Neural crest cell (in vitro differentiated cells): ENCODE measurements at regions not wholly inside any gene's neighbourhood (a gene's known extent, or its start where the extent isn't known, plus 50 kb on each side); places are given as distances from the start of the nearest gene placed in this dataset.
A peak's percentile ranks its signal among the peaks of the same experiment; 100 is the strongest.

ENCODE experiments used
- DNase-seq: peaks from one replicate; pipeline ENCODE4 v3.0.0; 2021; ENCODE audit warnings: low read depth, mixed read lengths, low spot score
- H3K27ac Mint-ChIP-seq: one replicate; pipeline ENCODE4 v1.8.0; 2021; ENCODE audit warnings: mild to moderate bottlenecking, mixed read lengths; ENCODE audit not compliant: unreplicated experiment
- H3K27me3 Mint-ChIP-seq: 2 replicates; pipeline ENCODE4 v1.8.0; 2021; ENCODE audit warnings: low read depth, mild to moderate bottlenecking, mixed read lengths
- H3K36me3 Mint-ChIP-seq: 2 replicates; pipeline ENCODE4 v1.8.0; 2021; ENCODE audit warnings: low read depth, mild to moderate bottlenecking, mixed read lengths
- H3K4me1 Mint-ChIP-seq: 2 replicates; pipeline ENCODE4 v1.8.0; 2021; ENCODE audit warnings: mixed read lengths
- H3K4me3 Mint-ChIP-seq: one replicate; pipeline ENCODE4 v1.8.0; 2021; ENCODE audit warnings: mild to moderate bottlenecking, mixed read lengths
- H3K9me3 Mint-ChIP-seq: 2 replicates; pipeline ENCODE4 v1.8.0; 2021; ENCODE audit warnings: mixed read lengths
- TF ChIP-seq, protein P1 (sequence below): fragments of 200-600 bp; sonication (generic); conservative IDR thresholded peaks from 2 replicates; pipeline ENCODE4 v1.5.0; 2021; ENCODE audit warnings: antibody characterized with exemption, mild to moderate bottlenecking

DNA sequence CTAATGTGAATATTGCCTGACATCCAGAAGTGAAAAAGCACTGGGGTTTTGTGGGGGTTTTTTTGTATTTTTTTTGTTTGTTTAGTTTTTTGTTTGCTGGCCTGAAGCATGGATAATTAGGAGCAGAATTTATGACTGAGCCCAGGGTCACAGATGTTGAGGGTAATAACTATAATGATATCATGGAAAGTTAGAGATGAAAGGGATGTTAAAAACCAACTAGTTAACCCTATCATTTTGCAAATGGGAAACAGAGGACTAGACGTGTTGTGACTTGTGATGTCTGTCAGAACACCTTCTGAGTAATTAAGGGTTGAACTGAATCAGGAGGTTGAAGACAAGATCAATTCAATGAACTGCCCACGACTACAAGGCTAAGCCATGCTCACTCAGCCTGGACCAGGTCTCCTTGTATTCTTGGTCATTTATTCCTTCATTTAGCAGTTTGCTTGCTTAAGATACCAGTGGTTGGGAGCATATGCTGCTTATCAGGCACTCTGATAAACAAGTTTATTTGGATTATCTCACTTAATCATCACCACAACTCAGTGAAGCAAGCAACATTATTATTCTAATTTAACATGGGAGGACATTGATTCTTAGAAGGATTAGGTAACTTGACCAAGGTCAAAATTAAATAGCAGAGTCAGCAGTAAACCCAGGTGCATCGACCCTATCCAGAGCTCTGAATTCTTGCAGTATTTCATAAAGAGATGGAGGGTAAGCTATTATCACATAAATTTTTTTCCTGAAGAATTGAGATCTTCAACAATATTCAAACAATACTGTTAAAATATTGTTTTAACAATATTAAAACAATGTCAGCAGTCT is 75.7 kb upstream of the PIK3R1 start:
- DNase-seq: no peak
- Mint-ChIP-seq H3K4me3 (no peak overlapping the region), H3K27me3 (no peaks in the 10 kb centered on the region), H3K4me1 (no peaks in the 10 kb centered on the region), H3K27ac (no peak overlapping the region), H3K36me3 (peaks cover 3% of the 10 kb centered on the region), H3K9me3 (peaks cover 7% of the 10 kb centered on the region)
- TF ChIP-seq, protein P1, sequence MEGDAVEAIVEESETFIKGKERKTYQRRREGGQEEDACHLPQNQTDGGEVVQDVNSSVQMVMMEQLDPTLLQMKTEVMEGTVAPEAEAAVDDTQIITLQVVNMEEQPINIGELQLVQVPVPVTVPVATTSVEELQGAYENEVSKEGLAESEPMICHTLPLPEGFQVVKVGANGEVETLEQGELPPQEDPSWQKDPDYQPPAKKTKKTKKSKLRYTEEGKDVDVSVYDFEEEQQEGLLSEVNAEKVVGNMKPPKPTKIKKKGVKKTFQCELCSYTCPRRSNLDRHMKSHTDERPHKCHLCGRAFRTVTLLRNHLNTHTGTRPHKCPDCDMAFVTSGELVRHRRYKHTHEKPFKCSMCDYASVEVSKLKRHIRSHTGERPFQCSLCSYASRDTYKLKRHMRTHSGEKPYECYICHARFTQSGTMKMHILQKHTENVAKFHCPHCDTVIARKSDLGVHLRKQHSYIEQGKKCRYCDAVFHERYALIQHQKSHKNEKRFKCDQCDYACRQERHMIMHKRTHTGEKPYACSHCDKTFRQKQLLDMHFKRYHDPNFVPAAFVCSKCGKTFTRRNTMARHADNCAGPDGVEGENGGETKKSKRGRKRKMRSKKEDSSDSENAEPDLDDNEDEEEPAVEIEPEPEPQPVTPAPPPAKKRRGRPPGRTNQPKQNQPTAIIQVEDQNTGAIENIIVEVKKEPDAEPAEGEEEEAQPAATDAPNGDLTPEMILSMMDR: no peak

DNA sequence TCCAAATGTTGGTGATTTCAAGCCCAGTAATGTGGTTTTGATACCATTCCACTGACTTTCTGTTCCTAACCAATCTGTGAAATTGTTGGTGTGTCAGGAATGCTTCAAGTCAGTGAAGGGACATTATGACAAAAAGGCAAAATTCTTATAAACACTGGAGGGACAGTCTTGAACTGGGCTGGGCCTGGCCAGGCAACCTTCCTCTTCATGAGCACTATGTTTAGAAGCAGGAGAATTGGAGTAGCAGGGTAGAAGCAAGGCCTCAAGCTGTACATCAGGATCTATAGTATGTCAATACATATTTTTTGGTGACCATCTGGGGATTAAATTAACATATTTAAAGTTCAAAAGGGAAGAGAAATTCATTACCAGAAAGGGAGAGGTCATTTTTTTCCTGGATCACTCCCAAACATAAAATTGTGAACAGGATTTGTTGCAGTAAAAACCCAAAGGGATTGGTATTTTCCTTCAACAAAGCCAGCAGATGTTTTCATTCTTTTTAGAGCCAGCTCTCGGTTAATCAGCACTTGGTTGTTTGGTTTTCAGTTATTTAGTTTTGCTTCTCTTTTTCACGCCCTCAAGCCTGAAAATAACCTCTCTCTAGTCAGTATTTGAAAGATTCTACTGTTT is 77.9 kb upstream of the PIK3R1 start:
- Mint-ChIP-seq H3K27me3 (no peaks in the 10 kb centered on the region), H3K4me1 (no peaks in the 10 kb centered on the region), H3K9me3 (no peaks in the 10 kb centered on the region), H3K36me3 (no peaks in the 10 kb centered on the region), H3K27ac (no peak overlapping the region), H3K4me3 (no peak overlapping the region)
- no peak for DNase-seq
- TF ChIP-seq, protein P1: no peak

DNA sequence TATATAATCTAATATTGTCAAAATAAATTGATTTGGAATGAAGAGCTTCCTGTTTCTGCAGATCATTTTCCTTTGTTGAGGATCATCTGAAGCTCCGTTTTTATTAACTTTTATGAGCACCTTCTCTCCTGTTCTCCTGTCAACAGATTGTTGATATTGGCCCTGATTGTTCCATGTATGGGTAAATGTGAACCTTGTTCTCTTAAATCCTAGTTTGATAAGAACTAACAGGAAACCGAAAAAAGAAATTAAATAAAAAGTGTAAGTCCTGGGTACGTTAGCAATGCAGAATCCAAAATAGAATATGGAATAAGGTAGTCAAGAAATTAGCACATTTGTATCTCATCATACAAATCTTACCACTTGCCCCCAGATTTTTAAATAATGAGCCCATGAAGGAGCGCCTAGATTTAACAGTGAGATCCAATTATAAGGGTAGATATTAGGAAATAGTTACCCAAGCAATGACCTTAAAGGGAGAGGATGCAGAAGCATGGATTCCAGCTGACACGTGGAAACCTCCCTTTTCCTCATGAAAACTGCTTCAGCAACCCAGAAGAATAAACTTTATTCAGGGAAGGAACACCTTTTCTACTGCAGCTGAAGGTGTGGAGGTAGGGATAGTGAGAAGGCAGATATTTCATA is 80.8 kb upstream of the PIK3R1 start:
- no peaks in the 10 kb centered on the region for H3K27me3 Mint-ChIP-seq
- no peak overlapping the region for H3K4me3 Mint-ChIP-seq
- no peaks in the 10 kb centered on the region for H3K9me3 Mint-ChIP-seq
- H3K36me3 Mint-ChIP-seq: no peaks in the 10 kb centered on the region
- peak overlapping the region; percentile 57 for H3K27ac Mint-ChIP-seq
- TF ChIP-seq, protein P1: no peak
- no peak for DNase-seq
- no peaks in the 10 kb centered on the region for H3K4me1 Mint-ChIP-seq

DNA sequence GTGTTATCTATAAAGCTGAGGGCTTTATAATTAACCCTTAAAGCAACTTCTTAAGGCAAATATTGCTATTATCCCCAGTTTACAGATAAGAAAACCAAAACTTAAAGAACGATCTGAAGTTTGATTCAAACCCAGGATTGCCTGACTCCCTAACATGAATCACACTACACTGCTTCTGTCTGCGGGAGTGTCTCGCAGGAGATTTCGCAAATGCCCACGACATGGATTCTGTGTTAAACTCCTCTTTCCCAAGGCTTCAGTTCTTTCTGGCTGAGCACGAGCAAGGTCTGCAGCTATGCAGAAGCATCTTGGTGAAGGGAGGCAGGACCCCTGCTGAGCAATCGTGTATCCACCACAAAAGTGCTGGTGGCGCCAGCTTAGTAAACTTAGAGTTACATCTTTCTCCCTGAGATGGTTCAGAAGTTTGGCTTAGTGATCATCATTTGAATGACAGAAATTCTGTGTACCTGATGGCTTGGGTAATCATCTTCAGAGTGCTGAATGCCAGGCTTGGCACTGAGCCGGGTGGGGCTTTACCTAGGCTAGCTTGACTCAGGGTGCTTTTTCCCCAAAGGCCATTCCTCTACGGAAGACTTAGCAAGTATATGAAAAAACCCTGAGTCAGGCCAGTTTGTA is 81.4 kb upstream of the PIK3R1 start:
- no peaks in the 10 kb centered on the region for H3K9me3 Mint-ChIP-seq

DNA sequence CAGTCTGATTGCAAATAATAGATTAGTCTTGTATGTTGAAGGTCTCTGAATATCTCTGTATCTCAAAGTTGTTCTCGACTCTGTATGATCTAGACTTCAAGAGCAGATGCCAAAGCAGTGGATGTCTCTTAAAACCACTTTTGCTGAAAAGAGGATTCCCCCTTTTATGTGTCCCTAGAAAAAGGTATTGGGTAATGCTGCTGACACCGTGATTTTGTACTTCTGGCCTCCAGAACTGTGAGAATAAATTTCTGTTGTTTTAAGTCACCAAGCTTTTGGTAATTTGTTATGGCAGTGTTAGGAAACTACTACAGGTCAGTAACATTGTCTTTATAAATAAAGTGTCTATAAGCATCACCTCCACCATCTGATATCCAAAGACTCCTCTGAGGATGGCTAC is 85.3 kb upstream of the PIK3R1 start:
- TF ChIP-seq, protein P1: no peak
- Mint-ChIP-seq H3K27ac (no peak overlapping the region), H3K27me3 (no peaks in the 10 kb centered on the region), H3K4me1 (no peaks in the 10 kb centered on the region), H3K9me3 (no peaks in the 10 kb centered on the region), H3K4me3 (no peak overlapping the region), H3K36me3 (no peaks in the 10 kb centered on the region)
- DNase-seq: no peak

More for the DNA sequence above, 81.4 kb upstream of the PIK3R1 start:
- no peak for DNase-seq
- Mint-ChIP-seq H3K27me3 (no peaks in the 10 kb centered on the region), H3K4me1 (no peaks in the 10 kb centered on the region), H3K36me3 (no peaks in the 10 kb centered on the region), H3K4me3 (no peak overlapping the region), H3K27ac (no peak overlapping the region)
- TF ChIP-seq, protein P1: no peak
